GM12864 (cell line): ENCODE measurements at regions not wholly inside any gene's neighbourhood (a gene's known extent, or its start where the extent isn't known, plus 50 kb on each side); places are given as distances from the start of the nearest gene placed in this dataset.
A peak's percentile ranks its signal among the peaks of the same experiment; 100 is the strongest.
"Not testable (repeated sequence)": the region's sequence is repeated elsewhere in the genome, so short reads cannot be mapped to it uniquely, and the experiment has no call there.

Experiments
- DNase-seq: peaks from one replicate; pipeline ENCODE4 v3.0.0-alpha.2; 2011; ENCODE audit warnings: low read depth
- H3K4me3 ChIP-seq: 2 replicates; pipeline ENCODE4 v1.5.1; 2011; ENCODE audit warnings: mild to moderate bottlenecking, low read depth, low read length, control low read depth
- CTCF ChIP-seq: IDR thresholded peaks from 2 replicates; pipeline ENCODE4 v1.5.1; 2011; ENCODE audit warnings: low read depth, mild to moderate bottlenecking, moderate library complexity, low read length, control low read depth, inconsistent platforms; ENCODE audit errors: missing control alignments

DNA sequence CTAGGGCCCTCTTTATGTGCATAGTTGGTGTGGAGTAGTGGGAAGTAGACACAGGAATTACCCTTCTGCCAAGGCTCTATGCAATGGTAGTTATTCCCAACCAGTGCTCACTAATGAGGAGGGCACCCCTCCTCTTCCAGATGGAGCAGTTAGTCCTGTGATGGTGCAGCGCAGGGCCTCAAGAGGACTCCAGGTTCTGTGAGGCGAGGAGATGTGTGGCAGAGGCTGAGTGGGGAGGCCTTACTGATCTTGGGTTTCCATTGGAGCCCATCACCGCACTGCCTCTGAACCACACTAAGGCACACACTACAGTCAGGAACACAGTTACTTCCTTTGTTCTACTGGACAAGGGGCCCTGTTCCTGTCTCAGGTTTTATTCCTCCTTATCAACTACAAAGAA is 122.5 kb upstream of the POU3F1 start:
- no peak overlapping the region for H3K4me3 ChIP-seq
- DNase-seq: no peak
- TF ChIP-seq CTCF: no peak

- TF ChIP-seq CTCF: no peak
- no peak overlapping the region for H3K4me3 ChIP-seq
- no peak for DNase-seq
Measured at GRCh38 chr1:38168365-38168764, 121.8 kb upstream of the POU3F1 start.

DNA sequence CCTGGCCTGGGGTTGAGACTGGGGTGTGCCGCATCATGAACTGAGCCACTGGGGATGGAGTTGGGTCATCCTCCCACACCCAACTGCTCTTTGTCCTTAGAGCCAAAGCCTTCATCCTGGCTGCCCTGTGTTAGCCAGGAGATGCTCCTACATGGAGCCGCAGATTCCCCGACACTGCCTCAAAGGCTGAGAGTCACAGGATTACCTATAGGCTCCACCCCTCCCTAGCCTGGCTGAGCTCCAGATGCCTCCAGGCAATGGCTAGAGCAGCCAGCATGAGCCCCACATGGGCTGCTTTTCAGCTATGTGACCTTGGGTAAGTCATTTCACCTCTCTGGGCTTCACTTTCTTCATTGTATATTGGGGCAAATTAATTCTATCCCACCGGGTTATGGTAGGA is 119.9 kb upstream of the POU3F1 start:
- TF ChIP-seq CTCF: no peak
- H3K4me3 ChIP-seq: no peak overlapping the region
- no peak for DNase-seq

DNA sequence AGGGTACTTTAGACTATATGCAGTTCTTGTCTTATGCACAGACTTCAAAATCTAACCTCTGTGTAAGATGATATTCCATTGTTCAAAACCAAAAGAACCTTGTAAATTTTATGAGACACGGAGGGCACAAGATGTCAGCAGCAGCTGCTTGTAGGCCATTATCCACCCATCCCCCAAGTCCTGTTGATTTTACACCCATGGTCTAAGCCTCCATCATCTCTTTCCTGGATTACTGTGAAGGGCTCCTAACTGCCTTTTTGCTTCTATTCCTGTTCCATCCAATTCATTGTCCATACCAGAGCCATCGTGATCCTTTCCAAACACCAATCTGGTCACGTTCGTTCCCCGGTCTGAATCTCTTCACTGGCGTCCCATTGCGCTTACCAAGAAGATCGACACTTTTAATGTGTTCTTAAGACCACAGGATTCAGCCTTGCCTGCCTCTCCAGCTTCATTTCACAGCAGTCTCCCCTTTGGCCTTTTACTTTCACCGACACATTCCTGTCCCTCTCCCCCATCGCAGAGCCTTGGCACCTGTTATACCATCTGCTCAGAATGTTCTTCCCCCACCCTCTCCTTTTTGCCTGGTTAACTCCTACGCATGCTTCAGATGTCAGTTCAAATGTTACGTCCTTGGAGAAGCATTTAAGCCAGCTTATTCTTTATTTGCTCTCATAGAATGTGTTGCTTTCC is 107.3 kb upstream of the POU3F1 start:
- H3K4me3 ChIP-seq: no peak overlapping the region
- no peak for TF ChIP-seq CTCF
- no peak for DNase-seq

- no peak for DNase-seq
- H3K4me3 ChIP-seq: no peak overlapping the region
- no peak for TF ChIP-seq CTCF
Measured at GRCh38 chr1:38153066-38153777, 106.6 kb upstream of the POU3F1 start.

- peak; percentile 8 for DNase-seq
- peak; percentile 42 for TF ChIP-seq CTCF
- H3K4me3 ChIP-seq: no peak overlapping the region
Measured at GRCh38 chr1:38152351-38153065, 105.9 kb upstream of the POU3F1 start.

DNA sequence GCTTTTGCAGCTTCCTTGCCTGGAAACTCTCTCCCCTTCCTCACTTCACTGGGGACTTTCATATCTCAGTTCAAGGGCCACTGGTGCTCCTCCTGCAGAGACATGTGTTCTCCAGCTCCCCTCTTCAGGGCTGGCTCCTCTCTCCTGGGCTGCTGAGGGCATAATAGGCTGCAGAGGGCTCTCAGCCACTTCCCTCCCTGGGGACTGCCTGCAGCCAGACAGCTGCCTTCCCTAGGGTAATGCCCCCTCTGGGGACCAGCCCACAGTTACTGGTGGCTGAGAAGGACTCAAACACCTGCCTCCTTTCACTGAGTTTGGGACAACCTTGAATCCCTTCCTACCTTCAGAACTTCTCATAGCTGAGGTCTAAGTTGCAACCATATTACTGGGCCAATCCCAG is 104.8 kb upstream of the POU3F1 start:
- no peak overlapping the region for H3K4me3 ChIP-seq
- TF ChIP-seq CTCF: no peak
- no peak for DNase-seq

DNA sequence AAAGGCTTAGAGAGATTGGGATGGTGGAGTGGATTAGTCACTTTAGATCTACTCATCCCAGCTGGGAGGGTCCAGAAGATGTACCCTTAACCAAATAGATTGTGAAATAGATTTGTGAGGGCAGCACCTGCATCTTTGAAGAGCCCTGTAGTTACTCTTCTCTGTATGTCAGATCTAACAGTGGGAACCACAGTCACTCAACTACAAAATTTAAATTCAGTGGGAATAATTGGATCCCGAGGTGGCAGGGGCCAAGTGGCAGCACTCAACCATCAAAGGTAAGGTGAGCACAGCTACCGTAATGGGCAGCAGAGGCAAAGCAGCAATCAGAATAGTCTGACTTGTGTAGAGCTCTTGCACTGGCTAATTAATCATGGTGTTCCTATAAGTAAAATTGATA is 99.5 kb upstream of the POU3F1 start:
- DNase-seq, H3K4me3 ChIP-seq: not testable (repeated sequence)
